RPMI8226 (cell line): ENCODE measurements at regions not wholly inside any gene's neighbourhood (a gene's known extent, or its start where the extent isn't known, plus 50 kb on each side); places are given as distances from the start of the nearest gene placed in this dataset.

Experiments
- DNase-seq: peaks from one replicate; pipeline ENCODE4 v3.0.0-alpha.2; 2015

GRCh38 chr2:181395851-181396250 is 61.3 kb upstream of the ITGA4 start:
- DNase-seq, result no peak

DNA sequence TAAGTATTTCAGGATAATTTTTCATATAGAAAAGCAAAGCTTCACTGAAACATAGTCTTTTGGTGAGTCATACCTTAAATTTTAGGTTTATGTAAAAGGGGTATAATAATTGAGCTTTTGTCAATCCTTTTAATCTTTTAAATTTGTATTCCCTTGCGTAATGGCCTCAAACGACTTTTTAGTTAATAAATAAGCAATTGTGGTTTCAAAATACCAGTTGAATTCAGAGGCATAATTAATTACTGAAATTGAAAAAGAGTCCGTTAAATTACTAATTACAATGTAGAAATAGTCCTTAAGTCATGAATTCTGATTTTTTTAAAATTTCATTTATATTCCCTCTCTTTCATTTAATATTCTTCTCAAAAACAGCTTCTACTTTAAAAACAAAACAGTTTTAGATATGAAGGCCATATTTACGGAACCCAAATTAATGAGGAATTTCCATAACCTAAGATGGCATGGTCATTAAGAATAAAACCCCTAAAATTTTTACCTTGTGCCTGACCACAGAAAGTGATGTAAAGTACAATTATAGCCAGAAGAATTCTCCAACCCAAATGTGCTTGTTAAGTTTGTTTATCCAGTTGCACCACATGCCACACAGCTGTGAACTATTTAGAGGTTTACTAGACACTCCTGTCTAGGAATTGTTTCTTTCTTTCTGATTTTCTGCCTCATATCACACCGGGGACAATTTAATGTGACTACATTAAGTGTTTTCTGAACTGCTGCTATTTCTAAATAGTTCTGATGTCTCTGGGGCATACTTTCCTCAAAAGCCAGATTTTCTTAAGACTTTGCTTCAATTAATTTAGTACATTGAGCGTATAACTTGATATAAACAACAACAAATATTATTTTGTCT is 60.7 kb upstream of the ITGA4 start:
- no peak for DNase-seq

GRCh38 chr2:181397331-181397730 is 59.9 kb upstream of the ITGA4 start:
- DNase-seq, result no peak

GRCh38 chr2:181398000-181398399 is 59.2 kb upstream of the ITGA4 start:
- no peak for DNase-seq

- DNase-seq, result no peak
These were observed 58.2 kb upstream of the ITGA4 start for GRCh38 chr2:181399027-181399426.

GRCh38 chr2:181404472-181404871 is 52.7 kb upstream of the ITGA4 start:
- no peak for DNase-seq

GRCh38 chr2:181407171-181407570 is 50.0 kb upstream of the ITGA4 start:
- DNase-seq, result no peak
